ENCODE measurements at regions not wholly inside any gene's neighbourhood (a gene's known extent, or its start where the extent isn't known, plus 50 kb on each side); places are given as distances from the start of the nearest gene placed in this dataset.

DNA sequence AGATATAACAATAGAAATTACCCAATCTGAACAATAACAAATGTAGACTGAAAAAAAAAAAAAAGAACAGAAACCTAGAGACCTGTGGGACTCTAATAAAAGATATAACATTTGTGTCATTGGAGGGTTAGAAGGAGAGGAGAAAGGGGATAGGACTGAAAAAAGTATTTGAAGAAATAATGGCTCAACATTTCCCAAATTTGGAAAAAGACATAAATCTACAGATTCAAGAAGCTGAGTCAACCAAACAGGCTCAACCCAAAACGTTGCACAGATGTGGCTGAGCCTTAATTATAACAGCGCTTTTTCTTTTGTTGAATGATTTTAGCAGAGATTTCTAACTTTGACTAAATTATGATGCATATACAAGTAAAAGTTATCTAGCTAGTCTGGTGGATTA is 131.3 kb downstream of the TMTC3 start:
- ATAC-seq (no peak), FAIRE-seq (no peak), DNase-seq (ENCODE audit: low read depth, low spot score) (no peak)
- SMC1A ChIA-PET (ENCODE audit: uncharacterized antibody, unreplicated experiment), result interaction anchor here (1.1 kb wide), 1 partner anchor 25 kb away, joined by 3 read pairs; no protein-coding TSS in a partner anchor
- in situ Hi-C loops (cut with MboI), result no loop called here
- Histone ChIP-seq H3K4me1 (ENCODE audit: control insufficient read depth, insufficient read depth, low read length) (no peaks in the 10 kb centered on the region), H2AFZ (ENCODE audit: control insufficient read depth, low read depth, low read length) (no peak overlapping the region), H3K9me3 (replicated peaks; ENCODE audit: control insufficient read depth, insufficient read depth, low read length) (no peaks in the 10 kb centered on the region), H3K36me3 (ENCODE audit: control insufficient read depth in 2 of 2, insufficient read depth in 2 of 2, low read length in 1 of 2) (no peaks in the 10 kb centered on the region), H3K4me2 (ENCODE audit: control insufficient read depth, insufficient read depth) (no peak overlapping the region), H3K4me3 (no peak overlapping the region), H4K20me1 (ENCODE audit: control insufficient read depth, insufficient read depth) (no peaks in the 10 kb centered on the region), H3K27me3 (replicated peaks in 1 of 2; ENCODE audit: control insufficient read depth in 2 of 2, insufficient read depth in 2 of 2, low read length in 1 of 2) (no peaks in the 10 kb centered on the region), H3K27ac (ENCODE audit: control insufficient read depth, insufficient read depth) (no peak overlapping the region), H3K79me2 (ENCODE audit: control insufficient read depth, insufficient read depth, low read length) (no peaks in the 10 kb centered on the region), H3K9ac (ENCODE audit: control insufficient read depth, insufficient read depth, low read length) (no peak overlapping the region)
- intact Hi-C loops (cut with micrococcal nuclease; ENCODE audit: unreplicated experiment), result no loop called here
- WGBS (ENCODE audit: insufficient coverage, insufficient replicate concordance, low lambda C conversion rate, missing lambda C conversion rate), result 45% methylated on average over 2 of the region's 2 CpGs
- CTCF ChIA-PET, result interaction anchor here (0.9 kb wide), 1 partner anchor 36 kb away, joined by 3 read pairs; no protein-coding TSS in a partner anchor
- POLR2A ChIA-PET, result no interaction called here
- RAD21 ChIA-PET (ENCODE audit: unreplicated experiment), result no interaction called here
- no TSS peak for BruUV-seq (replicated peaks)
- TF ChIP-seq SIN3A (IDR thresholded peaks at IDR 0.05; ENCODE audit: low read depth, low read length), result no peak
- no peak for TF ChIP-seq TBL1XR1 (IDR thresholded peaks at IDR 0.05; ENCODE audit: low read depth, low read length)
- no peak for TF ChIP-seq SPI1 (IDR thresholded peaks at IDR 0.05; ENCODE audit: borderline replicate concordance, insufficient read depth, low read depth, low read length)
- no peak for TF ChIP-seq SMAD1 (IDR thresholded peaks at IDR 0.05; ENCODE audit: low read depth, partially characterized antibody)
- no peak for TF ChIP-seq JUNB (IDR thresholded peaks at IDR 0.05)
- no peak for TF ChIP-seq HDGF (IDR thresholded peaks at IDR 0.05)
- no peak for TF ChIP-seq SREBF1 (IDR thresholded peaks at IDR 0.05; ENCODE audit: low read length)
- TF ChIP-seq, protein P1, sequence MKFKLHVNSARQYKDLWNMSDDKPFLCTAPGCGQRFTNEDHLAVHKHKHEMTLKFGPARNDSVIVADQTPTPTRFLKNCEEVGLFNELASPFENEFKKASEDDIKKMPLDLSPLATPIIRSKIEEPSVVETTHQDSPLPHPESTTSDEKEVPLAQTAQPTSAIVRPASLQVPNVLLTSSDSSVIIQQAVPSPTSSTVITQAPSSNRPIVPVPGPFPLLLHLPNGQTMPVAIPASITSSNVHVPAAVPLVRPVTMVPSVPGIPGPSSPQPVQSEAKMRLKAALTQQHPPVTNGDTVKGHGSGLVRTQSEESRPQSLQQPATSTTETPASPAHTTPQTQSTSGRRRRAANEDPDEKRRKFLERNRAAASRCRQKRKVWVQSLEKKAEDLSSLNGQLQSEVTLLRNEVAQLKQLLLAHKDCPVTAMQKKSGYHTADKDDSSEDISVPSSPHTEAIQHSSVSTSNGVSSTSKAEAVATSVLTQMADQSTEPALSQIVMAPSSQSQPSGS (IDR thresholded peaks at IDR 0.05; ENCODE audit: low read length), result no peak
- TF ChIP-seq, protein P2, sequence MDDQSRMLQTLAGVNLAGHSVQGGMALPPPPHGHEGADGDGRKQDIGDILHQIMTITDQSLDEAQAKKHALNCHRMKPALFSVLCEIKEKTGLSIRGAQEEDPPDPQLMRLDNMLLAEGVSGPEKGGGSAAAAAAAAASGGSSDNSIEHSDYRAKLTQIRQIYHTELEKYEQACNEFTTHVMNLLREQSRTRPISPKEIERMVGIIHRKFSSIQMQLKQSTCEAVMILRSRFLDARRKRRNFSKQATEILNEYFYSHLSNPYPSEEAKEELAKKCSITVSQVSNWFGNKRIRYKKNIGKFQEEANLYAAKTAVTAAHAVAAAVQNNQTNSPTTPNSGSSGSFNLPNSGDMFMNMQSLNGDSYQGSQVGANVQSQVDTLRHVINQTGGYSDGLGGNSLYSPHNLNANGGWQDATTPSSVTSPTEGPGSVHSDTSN (IDR thresholded peaks at IDR 0.05; ENCODE audit: insufficient replicate concordance, low read depth, low read length), result no peak
- no peak for TF ChIP-seq CREB1 (IDR thresholded peaks at IDR 0.05; ENCODE audit: low read depth)
- TF ChIP-seq RB1 (IDR thresholded peaks at IDR 0.05; ENCODE audit: borderline replicate concordance), result no peak
- TF ChIP-seq IRF4 (IDR thresholded peaks at IDR 0.05; ENCODE audit: low read depth, low read length), result no peak
- no peak for TF ChIP-seq POLR2AphosphoS2 (IDR thresholded peaks at IDR 0.05; ENCODE audit: low read depth, low read length)
- no peak for TF ChIP-seq FOXK2 (IDR thresholded peaks at IDR 0.05)
- TF ChIP-seq, protein P3, sequence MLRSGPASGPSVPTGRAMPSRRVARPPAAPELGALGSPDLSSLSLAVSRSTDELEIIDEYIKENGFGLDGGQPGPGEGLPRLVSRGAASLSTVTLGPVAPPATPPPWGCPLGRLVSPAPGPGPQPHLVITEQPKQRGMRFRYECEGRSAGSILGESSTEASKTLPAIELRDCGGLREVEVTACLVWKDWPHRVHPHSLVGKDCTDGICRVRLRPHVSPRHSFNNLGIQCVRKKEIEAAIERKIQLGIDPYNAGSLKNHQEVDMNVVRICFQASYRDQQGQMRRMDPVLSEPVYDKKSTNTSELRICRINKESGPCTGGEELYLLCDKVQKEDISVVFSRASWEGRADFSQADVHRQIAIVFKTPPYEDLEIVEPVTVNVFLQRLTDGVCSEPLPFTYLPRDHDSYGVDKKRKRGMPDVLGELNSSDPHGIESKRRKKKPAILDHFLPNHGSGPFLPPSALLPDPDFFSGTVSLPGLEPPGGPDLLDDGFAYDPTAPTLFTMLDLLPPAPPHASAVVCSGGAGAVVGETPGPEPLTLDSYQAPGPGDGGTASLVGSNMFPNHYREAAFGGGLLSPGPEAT (IDR thresholded peaks at IDR 0.05; ENCODE audit: low read depth), result no peak
- no peak for TF ChIP-seq SMC3 (IDR thresholded peaks at IDR 0.05; ENCODE audit: borderline replicate concordance, low read length)
- TF ChIP-seq BACH1 (IDR thresholded peaks at IDR 0.05; ENCODE audit: borderline replicate concordance), result no peak
- no peak for TF ChIP-seq SUZ12 (IDR thresholded peaks at IDR 0.05; ENCODE audit: unreplicated experiment)
- TF ChIP-seq POLR2A (IDR thresholded peaks at IDR 0.05; ENCODE audit: low read depth, low read length), result no peak
